NT2/D1 (cell line): ENCODE measurements at regions not wholly inside any gene's neighbourhood (a gene's known extent, or its start where the extent isn't known, plus 50 kb on each side); places are given as distances from the start of the nearest gene placed in this dataset.

ENCODE experiments used
- YY1 ChIP-seq: IDR thresholded peaks from 2 replicates; pipeline ENCODE4 v1.6.1; 2011; ENCODE audit not compliant: insufficient read length, insufficient read depth
- ZNF274 ChIP-seq: IDR thresholded peaks from 2 replicates; pipeline ENCODE4 v1.6.1; 2011; ENCODE audit warnings: mild to moderate bottlenecking, low read depth, low read length

DNA sequence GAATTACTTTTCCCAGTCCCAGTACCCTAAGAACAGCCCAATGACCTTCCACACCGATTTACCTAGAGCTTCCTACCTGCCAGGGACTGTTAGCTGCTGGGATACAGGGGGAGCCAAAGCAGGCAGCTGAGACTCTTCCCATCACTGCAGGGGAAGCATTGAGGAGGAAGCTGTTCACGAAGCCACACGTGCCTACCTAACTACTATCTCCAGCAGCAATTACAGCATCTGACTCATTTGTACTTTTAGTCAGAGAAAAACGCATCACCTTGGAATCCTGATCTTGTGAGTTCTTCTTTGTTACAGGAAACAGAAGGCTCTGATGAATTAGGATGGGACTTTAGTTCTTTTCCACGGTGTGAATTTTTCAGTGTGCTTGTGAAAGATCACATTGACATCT is 113.7 kb upstream of the DHX40 start:
- no peak for TF ChIP-seq ZNF274
- no peak for TF ChIP-seq YY1
